ENCODE measurements at regions not wholly inside any gene's neighbourhood (a gene's known extent, or its start where the extent isn't known, plus 50 kb on each side); places are given as distances from the start of the nearest gene placed in this dataset.
"Not testable (repeated sequence)": the region's sequence is repeated elsewhere in the genome, so short reads cannot be mapped to it uniquely, and the experiment has no call there.

DNA sequence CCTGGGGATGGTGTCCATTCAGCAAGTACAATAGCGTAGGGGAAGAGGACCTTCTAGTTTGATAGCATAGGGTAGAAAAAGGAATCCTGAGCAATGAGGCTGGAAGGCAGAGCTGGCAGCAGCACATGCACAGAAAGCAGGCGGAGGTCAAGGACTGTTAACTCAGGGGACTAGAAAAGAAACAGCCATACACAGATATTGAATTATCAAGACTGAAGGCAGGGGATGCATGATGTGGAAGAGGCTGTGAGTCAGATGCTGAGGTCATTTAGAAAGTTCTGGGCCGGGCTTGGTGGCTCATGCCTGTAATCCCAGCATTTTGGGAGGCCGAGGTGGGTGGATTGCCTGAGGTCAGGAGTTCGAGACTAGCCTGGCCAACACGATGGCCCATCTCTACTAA, 65.6 kb downstream of the OPTC start:
- no peaks in the 10 kb centered on the region for H3K27me3 ChIP-seq
- DNase-seq, result peak in 1 of 2 donors; percentile 54
- no peaks in the 10 kb centered on the region for H3K9me3 ChIP-seq
- no peaks in the 10 kb centered on the region for H3K36me3 ChIP-seq
- H3K4me1 ChIP-seq, result peaks cover 10 to 20% of the 10 kb centered on the region in 2 donors
- intact Hi-C loops (cut with DNase I; ENCODE audit: low total_unique reads), result loop anchor here (5.0 kb wide), 1 partner anchor 68 kb away; the partner anchor contains the start of gene ATP2B4
- TF ChIP-seq CTCF (IDR thresholded peaks at IDR 0.05), result no peak
- TF ChIP-seq POLR2A (IDR thresholded peaks at IDR 0.05), result no peak
- peak overlapping the region; percentile 94 for H3K27ac ChIP-seq
- no peak overlapping the region for H3K4me3 ChIP-seq

GRCh38 chr1:203561761-203562160, 64.9 kb upstream of the ATP2B4 start:
- H3K27ac ChIP-seq; H3K4me3 ChIP-seq; H3K9me3 ChIP-seq; intact Hi-C loops (cut with DNase I; ENCODE audit: low total_unique reads); H3K36me3 ChIP-seq; H3K27me3 ChIP-seq; DNase-seq: not testable (repeated sequence)
- peaks cover 5 to 14% of the 10 kb centered on the region in 2 donors for H3K4me1 ChIP-seq

- H3K9me3 ChIP-seq, result no peaks in the 10 kb centered on the region
- H3K4me1 ChIP-seq, result peaks cover 0 to 10% of the 10 kb centered on the region in 2 donors
- no peaks in the 10 kb centered on the region for H3K27me3 ChIP-seq
- H3K4me3 ChIP-seq, result no peak overlapping the region
- TF ChIP-seq POLR2A (IDR thresholded peaks at IDR 0.05) (no peak), CTCF (IDR thresholded peaks at IDR 0.05) (no peak)
- no peak overlapping the region for H3K27ac ChIP-seq
- intact Hi-C loops (cut with DNase I; ENCODE audit: low total_unique reads), result no loop called here
- no peaks in the 10 kb centered on the region for H3K36me3 ChIP-seq
- no peak for DNase-seq
Observed at GRCh38 chr1:203563291-203563690, 63.3 kb upstream of the ATP2B4 start.

GRCh38 chr1:203564024-203564423, 62.6 kb upstream of the ATP2B4 start:
- no peaks in the 10 kb centered on the region for H3K9me3 ChIP-seq
- no peak for DNase-seq
- no peaks in the 10 kb centered on the region for H3K36me3 ChIP-seq
- no peak for TF ChIP-seq POLR2A (IDR thresholded peaks at IDR 0.05)
- no peak for TF ChIP-seq CTCF (IDR thresholded peaks at IDR 0.05)
- intact Hi-C loops (cut with DNase I; ENCODE audit: low total_unique reads), result no loop called here
- peaks cover 0 to 5% of the 10 kb centered on the region in 2 donors for H3K4me1 ChIP-seq
- H3K27me3 ChIP-seq, result no peaks in the 10 kb centered on the region
- H3K27ac ChIP-seq, result no peak overlapping the region
- no peak overlapping the region for H3K4me3 ChIP-seq

GRCh38 chr1:203565049-203565448, 61.6 kb upstream of the ATP2B4 start:
- H3K27me3 ChIP-seq, result no peaks in the 10 kb centered on the region
- intact Hi-C loops (cut with DNase I; ENCODE audit: low total_unique reads), result no loop called here
- no peaks in the 10 kb centered on the region for H3K36me3 ChIP-seq
- no peaks in the 10 kb centered on the region for H3K4me1 ChIP-seq
- TF ChIP-seq CTCF (IDR thresholded peaks at IDR 0.05), result no peak
- no peak for TF ChIP-seq POLR2A (IDR thresholded peaks at IDR 0.05)
- H3K27ac ChIP-seq, result no peak overlapping the region
- H3K9me3 ChIP-seq, result no peaks in the 10 kb centered on the region
- no peak for DNase-seq
- no peak overlapping the region for H3K4me3 ChIP-seq

- intact Hi-C loops (cut with DNase I; ENCODE audit: low total_unique reads), result no loop called here
- H3K4me3 ChIP-seq, result no peak overlapping the region
- no peak for DNase-seq
- no peaks in the 10 kb centered on the region for H3K9me3 ChIP-seq
- H3K4me1 ChIP-seq, result no peaks in the 10 kb centered on the region
- no peaks in the 10 kb centered on the region for H3K27me3 ChIP-seq
- no peak overlapping the region for H3K27ac ChIP-seq
- TF ChIP-seq CTCF (IDR thresholded peaks at IDR 0.05), result no peak
- no peak for TF ChIP-seq POLR2A (IDR thresholded peaks at IDR 0.05)
- H3K36me3 ChIP-seq, result no peaks in the 10 kb centered on the region
Observed at GRCh38 chr1:203565981-203566380, 60.7 kb upstream of the ATP2B4 start.

DNA sequence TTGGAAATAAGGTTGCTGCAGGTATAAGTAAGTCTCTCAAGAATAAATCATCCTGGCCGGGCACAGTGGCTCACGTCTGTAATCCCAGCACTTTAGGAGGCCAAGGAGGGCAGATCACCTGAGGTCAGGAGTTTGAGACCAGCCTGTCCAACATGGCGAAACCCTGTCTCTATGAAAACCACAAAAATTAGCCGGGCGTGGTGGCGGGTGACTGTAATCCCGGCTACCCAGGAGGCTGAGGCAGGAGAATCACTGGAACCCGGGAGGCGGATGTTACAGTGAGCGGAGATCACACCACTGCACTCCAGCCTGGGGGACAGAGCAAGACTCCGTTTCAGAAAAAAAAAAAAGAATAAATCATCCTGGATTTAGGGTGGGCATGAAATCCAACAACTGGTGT, 59.7 kb upstream of the ATP2B4 start:
- H3K4me1 ChIP-seq; H3K27ac ChIP-seq; intact Hi-C loops (cut with DNase I; ENCODE audit: low total_unique reads); H3K9me3 ChIP-seq; DNase-seq; H3K27me3 ChIP-seq; H3K4me3 ChIP-seq; H3K36me3 ChIP-seq: not testable (repeated sequence)

Data from uterus (tissue), 3 donors.